HEK293T (cell line): ENCODE measurements at regions not wholly inside any gene's neighbourhood (a gene's known extent, or its start where the extent isn't known, plus 50 kb on each side); places are given as distances from the start of the nearest gene placed in this dataset.

Experiments used
- ARNT ChIP-seq: fragments of 450-650 bp; IDR thresholded peaks from 2 replicates; pipeline ENCODE4 v1.6.1; 2017; ENCODE audit warnings: mild to moderate bottlenecking
- BHLHE40 ChIP-seq: fragments of 450-650 bp; IDR thresholded peaks from 2 replicates; pipeline ENCODE4 v1.6.1; 2016; ENCODE audit warnings: mild to moderate bottlenecking, moderate library complexity, borderline replicate concordance
- CTBP1 ChIP-seq: fragments of 450-650 bp; IDR thresholded peaks from 2 replicates; pipeline ENCODE4 v1.6.1; 2016; ENCODE audit warnings: borderline replicate concordance
- ELF4 ChIP-seq: fragments of 450-650 bp; IDR thresholded peaks from 2 replicates; pipeline ENCODE4 v1.6.1; 2017; ENCODE audit warnings: antibody characterized with exemption
- FOXA1 ChIP-seq: fragments of 450-650 bp; IDR thresholded peaks from 2 replicates; pipeline ENCODE4 v1.6.1; 2016; ENCODE audit warnings: mild to moderate bottlenecking
- FOXM1 ChIP-seq: fragments of 450-650 bp; IDR thresholded peaks from 2 replicates; pipeline ENCODE4 v1.6.1; 2017; ENCODE audit warnings: mild to moderate bottlenecking, borderline replicate concordance
- NFRKB ChIP-seq: fragments of 450-650 bp; IDR thresholded peaks from 2 replicates; pipeline ENCODE4 v1.6.1; 2016; ENCODE audit warnings: mild to moderate bottlenecking, moderate library complexity
- PKNOX1 ChIP-seq: fragments of 450-650 bp; IDR thresholded peaks from 2 replicates; pipeline ENCODE4 v1.6.1; 2016
- SP1 ChIP-seq: fragments of 450-650 bp; IDR thresholded peaks from 2 replicates; pipeline ENCODE4 v1.6.1; 2017
- SUZ12 ChIP-seq: fragments of 450-650 bp; IDR thresholded peaks from 2 replicates; pipeline ENCODE4 v1.6.1; 2016; ENCODE audit warnings: mild to moderate bottlenecking
- TARDBP ChIP-seq: fragments of 450-650 bp; IDR thresholded peaks from 2 replicates; pipeline ENCODE4 v1.6.1; 2016
- ZNF384 ChIP-seq: fragments of 450-650 bp; IDR thresholded peaks from 2 replicates; pipeline ENCODE4 v1.6.1; 2016

- no peak for TF ChIP-seq SUZ12
- no peak for TF ChIP-seq ARNT
- TF ChIP-seq NFRKB: no peak
- TF ChIP-seq CTBP1: no peak
- TF ChIP-seq FOXA1: no peak
- TF ChIP-seq ZNF384: no peak
- no peak for TF ChIP-seq BHLHE40
- TF ChIP-seq PKNOX1: no peak
- no peak for TF ChIP-seq SP1
- no peak for TF ChIP-seq FOXM1
- no peak for TF ChIP-seq TARDBP
- no peak for TF ChIP-seq ELF4
These were observed 322.4 kb downstream of the ANXA1 start for GRCh38 chr9:73474002-73474600.
